Smooth muscle cell of the brain vasculature (primary cell): ENCODE measurements at regions not wholly inside any gene's neighbourhood (a gene's known extent, or its start where the extent isn't known, plus 50 kb on each side); places are given as distances from the start of the nearest gene placed in this dataset.
"Not testable (repeated sequence)": the region's sequence is repeated elsewhere in the genome, so short reads cannot be mapped to it uniquely, and the experiment has no call there.

Experiments used
- DNase-seq: peaks from one replicate; pipeline ENCODE4 v3.0.0-alpha.2; 2012; ENCODE audit warnings: low read depth, low spot score

- DNase-seq: no peak
Measured at GRCh38 chr12:25337916-25338315, 87.2 kb upstream of the KRAS start.

DNA sequence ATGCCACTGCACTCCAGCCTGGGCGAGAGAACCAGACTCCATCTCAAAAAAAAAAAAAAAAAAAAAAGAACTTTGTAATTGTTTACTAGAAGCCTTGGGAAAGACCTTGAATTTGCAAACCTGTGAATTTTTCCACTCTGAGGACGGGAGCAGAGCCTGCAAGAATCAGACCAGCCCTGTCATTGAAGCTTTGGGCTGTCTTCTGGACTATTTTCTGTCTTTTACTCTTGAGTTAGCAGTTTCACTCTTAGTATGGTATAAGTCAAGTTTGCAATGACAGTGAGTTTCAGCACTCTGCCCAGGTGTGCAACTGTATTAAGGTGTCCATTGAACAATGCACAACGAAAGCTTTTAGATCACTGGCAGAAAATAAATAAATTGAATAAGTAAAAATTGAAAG lies 81.4 kb upstream of the KRAS start:
- DNase-seq: no peak

GRCh38 chr12:25328072-25328712 lies 77.5 kb upstream of the KRAS start:
- DNase-seq: no peak

DNA sequence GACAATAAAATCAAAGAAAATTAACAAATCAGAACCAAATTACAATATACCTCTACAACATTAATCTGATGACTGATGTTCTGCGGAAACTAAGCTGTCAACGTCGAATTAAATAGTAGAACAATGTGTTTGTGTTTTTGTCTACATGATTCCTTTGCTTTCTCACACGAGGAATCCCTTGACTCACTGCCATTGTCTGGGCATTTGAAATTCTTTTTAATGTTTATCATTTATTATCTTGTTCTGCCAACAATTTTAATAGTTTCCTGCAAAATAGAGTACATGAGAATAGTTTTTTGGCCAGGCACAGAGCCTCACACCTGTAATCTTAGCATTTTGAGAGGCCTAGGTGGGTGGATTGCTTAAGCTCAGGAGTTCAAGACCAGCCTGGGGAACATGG lies 76.6 kb upstream of the KRAS start:
- DNase-seq: no peak

- no peak for DNase-seq
Measured at GRCh38 chr12:25326326-25326725, 75.6 kb upstream of the KRAS start.

GRCh38 chr12:25324861-25325260 lies 74.1 kb upstream of the KRAS start:
- no peak for DNase-seq

DNA sequence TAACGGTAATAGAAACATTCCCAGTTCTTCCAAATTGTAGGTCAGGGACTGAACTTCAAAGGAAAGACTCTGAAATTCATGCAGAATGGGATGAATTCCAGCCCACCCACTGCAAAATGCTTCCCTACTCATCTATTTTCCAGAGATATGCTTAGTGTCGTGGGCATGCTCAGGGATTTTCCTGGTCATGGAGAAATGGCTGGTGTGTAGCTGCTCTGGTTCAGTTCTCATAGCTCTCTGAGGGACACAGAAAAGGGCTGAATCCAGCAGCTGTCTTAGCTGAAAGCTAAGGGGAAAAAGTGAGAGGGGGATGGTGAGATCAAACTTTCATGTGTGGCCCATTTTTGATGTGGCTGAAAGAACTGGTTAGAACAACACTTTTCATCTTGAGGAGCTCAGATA lies 72.9 kb upstream of the KRAS start:
- no peak for DNase-seq

- DNase-seq: no peak
Measured at GRCh38 chr12:25322918-25323531, 72.3 kb upstream of the KRAS start.

GRCh38 chr12:25322351-25322750 lies 71.6 kb upstream of the KRAS start:
- DNase-seq: no peak

- DNase-seq: no peak
Measured at GRCh38 chr12:25321772-25322171, 71.0 kb upstream of the KRAS start.

DNA sequence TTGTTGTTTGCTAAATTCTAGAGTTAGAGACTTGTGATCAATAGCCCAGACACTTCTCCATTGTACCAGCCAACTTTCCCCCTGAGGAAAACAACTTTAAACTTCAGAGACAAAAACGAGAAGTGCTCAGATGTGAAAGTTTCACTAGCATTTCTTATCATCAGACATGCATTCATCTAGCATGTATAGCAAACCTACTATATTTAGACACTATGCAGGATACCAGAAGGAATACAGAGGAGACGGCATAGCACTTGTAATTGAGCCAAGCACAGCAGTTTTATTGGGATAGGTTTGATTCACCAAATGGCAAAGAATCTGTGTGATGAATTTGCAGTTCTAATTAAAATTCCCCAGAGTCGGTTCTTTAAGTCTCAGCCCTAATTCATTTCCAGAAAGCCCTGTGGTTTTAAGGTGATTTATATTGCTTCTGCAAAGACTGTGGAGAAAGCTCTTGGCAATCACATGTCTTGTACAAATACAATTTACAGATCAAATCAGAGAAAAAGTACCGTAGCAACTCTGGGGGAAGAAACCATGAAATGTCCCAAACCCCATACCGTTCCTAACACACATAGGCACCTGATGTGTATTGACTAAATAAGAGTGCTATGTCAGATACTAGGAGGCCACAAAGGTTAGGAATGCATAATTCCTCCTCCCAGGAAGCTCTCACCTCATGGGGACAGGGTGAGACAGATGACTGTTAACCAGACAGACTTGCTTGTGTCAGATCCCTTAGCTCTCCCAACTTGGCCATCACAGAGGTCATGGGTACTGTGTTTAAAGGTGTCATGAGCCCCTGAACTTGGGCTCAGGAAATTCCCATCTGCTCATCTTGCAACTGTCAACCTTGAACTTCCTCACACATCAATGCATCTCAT lies 69.6 kb upstream of the KRAS start:
- no peak for DNase-seq

DNA sequence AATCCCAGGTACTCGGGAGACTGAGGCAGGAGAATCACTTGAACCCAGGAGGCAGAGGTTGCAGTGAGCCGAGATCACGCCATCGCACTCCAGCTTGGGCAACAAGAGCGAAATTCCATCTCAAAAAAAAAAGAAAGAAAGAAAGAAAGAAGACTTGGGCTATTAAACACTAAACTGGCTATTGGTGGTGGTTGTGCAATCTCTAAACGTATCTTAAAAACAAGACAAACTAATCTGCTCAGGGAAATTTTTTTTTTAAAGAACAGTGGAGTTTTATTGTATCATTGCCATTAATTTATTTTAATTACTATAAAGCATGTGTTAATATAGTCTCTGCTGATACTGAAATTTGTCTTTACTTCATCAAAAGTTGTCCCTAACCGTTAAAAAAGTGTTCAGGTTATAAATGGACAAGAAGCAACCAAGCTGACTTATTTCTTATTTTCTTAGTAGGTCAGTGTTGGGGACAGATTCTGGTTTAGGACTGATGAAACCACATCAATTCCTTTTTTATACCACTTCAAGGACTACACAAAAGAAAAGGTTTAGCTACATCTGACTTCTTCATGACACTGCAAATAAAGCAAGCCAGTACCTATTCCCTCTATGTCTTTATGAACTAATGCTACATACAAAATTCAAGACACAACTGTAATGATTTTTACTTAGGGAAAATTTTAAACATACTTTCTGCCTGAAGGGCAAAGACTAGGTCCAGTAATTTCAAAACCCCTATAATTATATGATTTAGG lies 68.7 kb upstream of the KRAS start:
- DNase-seq: no peak

DNA sequence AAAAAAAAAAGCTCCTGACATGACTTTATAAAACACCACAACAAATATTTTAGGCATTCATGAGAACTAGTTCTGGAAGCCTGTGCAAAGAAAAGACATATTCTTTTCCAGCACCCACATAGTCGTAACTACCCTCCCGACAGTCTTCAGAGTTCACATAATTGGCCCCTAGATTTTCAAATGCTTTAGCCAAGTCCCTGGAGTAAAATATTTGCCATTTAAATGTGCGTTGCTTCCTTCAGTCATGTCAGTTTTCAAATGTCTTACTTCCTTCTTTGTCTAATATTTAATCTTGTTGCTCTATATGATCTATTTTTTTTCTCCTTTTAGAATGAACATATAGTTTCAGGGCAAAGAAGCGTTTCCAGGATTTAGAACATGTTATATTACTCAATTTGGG lies 66.8 kb upstream of the KRAS start:
- no peak for DNase-seq

DNA sequence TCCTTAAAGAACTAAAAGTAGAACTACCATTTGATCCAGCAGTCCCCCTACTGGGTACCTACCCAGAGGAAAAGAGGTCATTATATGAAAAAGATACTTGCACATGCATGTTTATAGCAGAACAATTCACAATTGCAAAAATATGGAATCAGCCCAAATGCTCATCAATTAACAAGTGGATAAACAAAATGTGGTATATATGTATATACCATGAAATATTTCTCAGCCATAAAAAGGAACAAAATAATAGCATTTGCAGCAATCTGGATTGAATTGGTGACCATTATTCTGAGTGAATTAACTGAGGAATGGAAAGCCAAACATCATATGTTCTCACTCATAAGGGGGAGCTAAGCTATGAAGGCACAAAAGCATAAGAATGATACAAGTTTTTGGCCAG lies 64.7 kb upstream of the KRAS start:
- DNase-seq: no peak

DNA sequence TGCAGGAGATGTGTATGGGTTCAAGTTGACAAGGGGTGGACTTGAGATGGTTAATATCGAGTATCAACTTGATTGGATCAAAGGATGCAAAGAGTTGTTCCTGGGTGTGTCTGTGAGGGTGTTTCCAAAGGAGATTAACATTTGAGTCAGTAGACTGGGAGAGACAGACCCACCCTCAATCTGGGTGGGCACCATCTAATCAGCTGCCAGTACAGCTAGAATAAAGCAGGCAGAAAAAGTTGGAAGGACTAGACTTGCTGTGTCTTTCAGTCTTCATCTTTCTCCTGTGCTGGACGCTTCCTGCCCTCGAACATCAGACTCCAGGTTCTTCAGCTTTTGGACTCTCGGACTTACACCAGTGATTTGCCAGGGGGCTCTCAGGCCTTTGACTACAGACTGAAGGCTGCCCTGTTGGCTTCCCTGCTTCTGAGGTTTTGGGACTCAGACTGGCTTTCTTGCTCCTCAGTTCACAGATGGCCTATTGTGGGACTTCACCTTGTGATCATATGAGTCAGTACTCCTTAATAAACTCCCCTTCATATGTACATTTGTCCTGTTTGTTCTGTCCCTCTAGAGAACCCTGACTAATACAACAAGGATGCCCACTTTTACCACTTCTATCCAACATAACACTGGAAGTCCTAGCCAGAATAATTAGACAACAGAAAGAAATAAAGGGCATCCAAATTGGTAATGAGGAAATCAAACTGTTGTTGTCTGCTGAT lies 62.7 kb upstream of the KRAS start:
- not testable (repeated sequence) for DNase-seq

DNA sequence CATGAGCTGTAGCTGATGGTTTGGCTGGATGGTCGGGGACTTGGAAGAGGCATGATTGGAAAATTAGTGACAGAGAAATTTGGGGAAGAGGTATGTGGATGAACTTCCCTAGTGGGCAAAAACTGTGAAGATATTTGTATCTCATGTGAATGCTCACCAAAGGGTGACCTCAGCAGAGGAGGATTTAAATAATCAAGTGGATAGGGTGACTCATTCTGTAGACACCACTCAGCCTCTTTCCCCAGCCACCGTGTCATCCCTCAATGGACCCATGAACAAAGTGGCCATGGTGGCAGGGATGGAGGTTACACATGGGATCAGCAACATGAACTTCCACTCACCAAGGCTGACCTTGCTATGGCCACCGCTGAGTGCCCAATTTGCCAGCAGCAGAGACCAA lies 60.8 kb upstream of the KRAS start:
- no peak for DNase-seq

- not testable (repeated sequence) for DNase-seq
Measured at GRCh38 chr12:25310071-25310470, 59.3 kb upstream of the KRAS start.

DNA sequence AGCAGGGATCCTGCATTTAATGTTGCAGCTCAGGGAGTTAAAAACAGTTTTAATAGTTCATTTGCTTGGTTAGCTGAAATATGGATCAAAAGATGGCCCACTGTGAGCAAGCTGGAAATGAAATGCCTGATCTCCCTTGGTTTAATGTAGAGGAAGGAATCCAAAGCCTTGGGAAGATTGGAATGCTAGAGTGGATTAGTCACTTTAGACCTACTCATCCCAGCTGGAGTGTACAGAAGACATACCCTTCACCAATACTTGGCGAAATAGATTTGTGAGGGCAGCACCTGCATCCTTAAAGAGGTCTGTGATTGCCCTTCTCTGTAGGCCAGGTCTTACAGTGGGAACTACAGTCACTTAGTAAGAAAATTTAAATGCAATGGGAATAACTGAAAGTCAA lies 58.0 kb upstream of the KRAS start:
- DNase-seq: no peak

DNA sequence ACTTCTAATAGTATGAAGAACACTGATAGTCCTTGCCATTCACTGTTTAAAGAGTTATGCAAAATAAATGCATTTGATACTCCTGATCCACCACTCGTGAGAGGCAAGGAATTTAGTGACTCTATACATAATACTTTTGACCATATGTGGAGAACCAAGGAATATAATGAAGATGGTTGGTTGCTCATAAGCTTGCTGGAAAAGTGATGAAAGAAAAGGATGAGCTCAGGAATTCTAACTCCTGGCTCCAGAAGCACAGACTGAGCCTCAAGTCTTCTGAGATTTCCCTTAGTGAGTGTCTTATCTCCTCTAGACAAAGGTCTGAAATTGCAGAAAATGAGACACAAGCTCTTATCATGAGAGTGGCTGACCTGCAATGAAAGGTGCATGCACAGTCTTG lies 57.1 kb upstream of the KRAS start:
- no peak for DNase-seq

DNA sequence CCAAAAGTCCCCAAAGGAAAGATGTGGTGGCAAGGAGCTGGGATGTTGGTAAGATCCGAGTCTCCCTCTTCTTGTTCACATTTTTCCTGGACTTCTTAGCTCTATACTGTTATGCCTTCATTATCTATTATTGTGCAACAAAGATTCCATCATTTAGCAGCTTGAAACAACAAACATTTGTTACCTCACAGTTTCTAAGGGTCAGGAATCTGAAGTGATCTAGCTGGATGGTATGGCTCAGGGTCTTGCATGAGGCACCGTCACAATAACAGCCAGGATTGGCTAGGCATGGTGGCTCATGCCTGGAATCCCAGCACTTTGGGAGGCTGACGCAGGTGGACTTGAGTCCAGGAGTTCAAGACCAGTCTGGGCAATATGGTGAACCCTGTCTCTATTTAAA lies 51.1 kb upstream of the KRAS start:
- DNase-seq: no peak
